Left hindlimb (tissue), 1 donor: ENCODE measurements at regions not wholly inside any gene's neighbourhood (a gene's known extent, or its start where the extent isn't known, plus 50 kb on each side); places are given as distances from the start of the nearest gene placed in this dataset.

Experiments used
- DNase-seq: peaks from one replicate; pipeline ENCODE4 v3.0.0-alpha.2; 2018

GRCh38 chr15:81987628-81988027 lies 58.2 kb downstream of the MEX3B start:
- no peak for DNase-seq

DNA sequence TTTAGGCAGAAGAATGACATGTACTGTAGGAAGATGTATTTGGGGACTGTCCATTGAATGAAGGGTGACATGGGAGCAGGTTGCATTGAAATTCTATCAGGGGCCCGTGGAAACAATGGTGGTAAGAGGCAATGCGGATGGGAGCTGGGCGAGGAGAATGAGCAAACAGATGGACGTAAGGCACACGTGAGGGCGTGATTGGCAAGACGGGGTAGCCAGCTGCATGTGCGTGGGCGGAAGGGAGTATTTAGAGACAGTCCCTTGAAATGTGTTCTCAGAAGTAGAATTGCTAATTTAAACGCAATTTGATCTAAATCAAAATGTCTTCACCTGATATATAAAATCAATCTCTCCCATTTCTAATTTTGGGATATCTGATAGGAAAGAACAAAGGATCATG lies 62.3 kb downstream of the MEX3B start:
- DNase-seq = no peak

DNA sequence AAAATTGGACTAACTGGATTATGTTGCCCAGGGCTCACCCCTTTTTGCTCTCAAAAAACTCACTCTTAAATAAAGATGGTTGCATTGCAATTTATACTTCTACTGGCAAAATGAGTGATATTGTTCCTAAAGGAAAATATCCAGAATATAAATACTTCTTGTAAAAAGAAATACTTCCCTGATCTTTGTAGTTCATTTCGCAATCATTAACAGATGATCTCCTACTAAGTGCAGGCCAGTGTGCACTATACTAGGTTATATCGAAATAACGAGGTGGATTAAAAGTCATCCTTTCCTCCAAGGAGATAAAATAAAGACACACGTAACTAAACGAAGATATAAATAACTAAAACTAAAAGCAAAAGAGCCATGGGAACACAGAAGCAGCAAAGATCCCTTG lies 63.0 kb downstream of the MEX3B start:
- DNase-seq = no peak

GRCh38 chr15:81981908-81982307 lies 63.9 kb downstream of the MEX3B start:
- no peak for DNase-seq

DNA sequence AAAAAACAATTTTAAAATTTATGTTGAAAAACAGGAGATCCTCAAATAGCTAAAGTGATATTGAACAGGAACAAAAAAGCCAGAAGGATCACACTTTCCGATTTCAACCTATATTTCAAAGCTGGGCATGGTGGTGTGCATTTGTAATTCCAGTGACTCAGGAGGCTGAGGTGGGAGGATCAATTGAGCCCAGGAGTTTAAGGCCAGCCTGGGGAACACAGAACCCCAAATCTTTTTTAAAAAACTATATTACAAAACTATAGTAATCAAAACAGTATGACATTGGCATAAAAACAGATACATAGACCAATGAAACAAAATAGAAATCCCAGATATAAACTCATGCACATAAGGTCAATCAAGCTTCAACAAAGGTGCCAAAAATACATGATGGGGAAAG lies 68.4 kb downstream of the MEX3B start:
- DNase-seq = no peak

- DNase-seq = no peak
Measured at GRCh38 chr15:81968691-81969090, 77.1 kb downstream of the MEX3B start.

DNA sequence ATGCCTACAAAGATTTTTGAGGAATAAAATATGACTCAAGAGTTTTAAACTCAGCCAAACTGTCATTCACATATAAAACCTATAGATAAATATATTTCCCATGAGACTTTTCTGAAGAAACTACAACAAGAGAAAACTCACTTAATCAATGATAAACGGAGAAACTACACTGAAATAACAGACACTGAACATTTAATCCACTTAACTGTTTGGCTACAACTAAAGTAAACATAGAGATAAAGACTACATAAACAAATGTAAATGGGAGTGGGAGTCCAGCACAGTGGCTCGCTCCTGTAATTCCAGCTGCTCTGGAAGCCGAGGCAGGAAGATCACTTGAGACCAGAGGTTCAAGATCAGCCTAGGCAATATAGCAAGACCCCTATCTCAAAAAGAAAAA lies 79.2 kb downstream of the MEX3B start:
- DNase-seq = no peak

DNA sequence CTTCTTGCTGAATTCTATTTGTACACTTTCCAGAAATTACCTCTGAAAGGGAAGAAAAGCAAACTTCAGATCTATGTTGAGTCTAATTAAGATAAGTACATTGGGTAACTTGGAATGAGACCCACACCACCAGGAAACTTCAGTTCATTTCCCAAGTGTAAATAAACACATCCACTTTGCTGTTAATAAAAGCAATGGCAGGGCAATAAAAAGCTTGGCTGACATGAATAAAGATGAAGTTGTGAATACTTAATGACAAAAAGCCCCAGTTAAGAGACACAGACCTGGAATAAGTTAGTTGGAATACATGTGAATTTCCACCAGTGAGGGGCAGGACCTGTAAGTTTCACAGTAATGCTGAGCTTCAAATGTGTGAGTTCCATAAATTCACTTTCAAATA lies 83.3 kb downstream of the MEX3B start:
- no peak for DNase-seq

GRCh38 chr15:81959196-81959595 lies 86.6 kb downstream of the MEX3B start:
- no peak for DNase-seq

GRCh38 chr15:81957698-81958097 lies 88.1 kb downstream of the MEX3B start:
- no peak for DNase-seq

DNA sequence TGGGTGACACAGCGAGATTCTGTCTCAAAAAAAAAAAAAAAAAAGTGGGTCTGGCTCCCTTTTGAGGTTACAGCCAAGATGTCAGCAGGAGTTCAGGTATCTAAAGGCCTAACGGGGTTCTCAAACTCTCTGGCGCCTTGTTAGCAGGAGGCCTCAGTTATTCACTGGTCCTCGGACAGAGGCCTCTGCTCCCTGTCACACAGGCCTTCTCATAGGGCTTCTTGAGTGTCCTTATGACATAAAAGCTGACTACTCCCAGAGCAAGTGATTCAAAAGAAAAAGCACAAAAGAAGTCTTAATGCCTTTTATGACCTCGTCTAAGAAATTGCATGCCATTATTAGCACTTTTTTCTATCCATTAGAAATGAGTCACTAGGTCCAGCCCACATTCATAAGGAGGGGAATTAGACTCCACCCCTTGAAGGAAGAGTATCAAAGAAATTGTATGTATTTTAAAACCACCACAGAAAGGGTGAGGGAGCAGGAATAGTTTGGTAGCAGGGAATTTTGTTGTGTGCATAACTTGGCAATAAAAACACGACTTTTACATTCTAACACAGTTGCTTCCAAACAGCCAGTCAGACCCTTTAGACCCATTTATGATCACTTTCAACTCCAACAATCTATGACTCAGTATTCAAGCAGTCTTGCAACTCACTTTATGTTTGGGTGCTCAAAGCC lies 90.3 kb downstream of the MEX3B start:
- no peak for DNase-seq

- DNase-seq = no peak
Measured at GRCh38 chr15:81954158-81954783, 91.5 kb downstream of the MEX3B start.

DNA sequence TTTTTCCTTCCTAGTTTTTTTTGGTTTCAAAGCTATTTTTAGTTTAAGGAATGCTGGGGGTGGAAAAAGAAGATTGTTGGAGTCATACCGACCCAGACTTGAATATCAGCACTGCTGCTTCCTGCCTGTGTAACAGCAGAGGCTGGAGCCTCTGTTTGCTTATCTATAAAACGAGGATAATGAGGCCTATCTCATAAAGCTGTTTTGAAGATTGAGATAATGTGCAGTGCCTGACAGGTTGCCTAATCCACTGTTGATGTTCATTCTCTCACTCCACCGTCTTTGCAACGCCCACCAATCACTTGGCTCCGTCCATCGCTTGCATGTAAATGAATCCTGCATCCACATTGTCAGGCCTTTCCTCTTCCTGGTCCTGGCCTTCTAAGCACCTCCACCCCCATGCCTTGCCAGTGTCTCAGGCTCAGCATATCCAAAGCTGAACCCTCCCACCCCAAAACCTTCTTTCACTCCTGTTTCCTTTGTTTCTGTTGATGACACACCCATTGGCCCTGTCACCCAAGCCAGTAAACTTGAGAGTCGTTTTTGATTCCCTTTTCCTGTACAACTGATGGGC lies 94.9 kb downstream of the MEX3B start:
- no peak for DNase-seq

DNA sequence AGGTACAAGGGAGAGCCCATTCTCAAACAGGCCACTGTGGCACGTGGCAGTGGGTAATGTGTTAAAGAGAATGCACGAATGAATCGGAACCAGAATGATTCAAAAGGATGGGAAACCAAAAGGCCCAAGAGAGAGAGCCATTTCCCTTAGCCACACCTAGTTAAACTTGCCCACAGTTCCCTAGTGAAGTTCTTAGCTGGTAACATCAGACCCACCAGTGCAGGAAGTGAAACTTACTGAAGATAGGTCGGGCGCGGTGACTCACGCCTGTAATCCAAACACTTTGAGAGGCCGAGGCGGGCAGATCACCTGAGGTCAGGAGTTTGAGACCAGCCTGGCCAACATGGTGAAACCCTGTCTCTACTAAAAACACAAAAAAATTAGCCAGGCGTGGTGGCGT lies 97.1 kb downstream of the MEX3B start:
- DNase-seq = no peak

DNA sequence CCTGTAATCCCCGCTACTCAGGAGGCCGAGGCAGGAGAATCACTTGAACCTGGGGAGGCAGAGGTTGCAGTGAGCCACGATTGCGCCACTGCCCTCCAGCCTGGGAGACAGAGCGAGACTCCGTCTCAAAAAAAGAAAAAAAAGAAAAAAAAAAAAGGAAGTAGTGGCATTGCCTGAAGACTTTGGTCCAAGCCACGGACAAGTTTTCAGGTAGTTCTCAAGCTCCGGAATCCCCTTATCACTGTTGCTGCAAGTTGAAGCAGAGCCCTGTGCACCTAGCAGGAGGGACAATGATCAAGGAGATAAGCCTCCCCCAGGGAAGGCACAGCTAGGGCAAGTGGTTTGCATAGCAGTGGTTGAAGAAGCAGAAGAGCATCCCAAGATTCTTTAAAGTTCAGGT lies 97.6 kb downstream of the MEX3B start:
- no peak for DNase-seq

DNA sequence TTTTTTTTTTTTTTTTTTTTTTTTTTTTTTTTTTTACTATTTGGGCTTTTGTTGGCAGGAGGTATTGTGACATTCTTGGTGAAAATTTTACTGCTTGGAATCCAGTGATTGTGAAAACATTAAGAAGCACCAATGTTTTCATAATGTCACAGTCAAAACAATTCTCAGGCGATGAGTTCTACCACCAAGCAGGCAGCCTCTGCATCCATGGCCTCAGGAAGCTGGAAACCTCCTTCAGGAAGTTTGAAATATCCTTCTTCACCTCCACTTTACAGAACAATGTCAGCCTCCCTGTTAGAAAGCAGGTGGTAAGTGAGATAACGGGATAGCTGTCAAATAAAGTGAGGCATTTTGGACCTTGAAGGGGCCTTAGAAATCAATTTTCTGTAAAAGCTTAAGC lies 98.3 kb downstream of the MEX3B start:
- no peak for DNase-seq

DNA sequence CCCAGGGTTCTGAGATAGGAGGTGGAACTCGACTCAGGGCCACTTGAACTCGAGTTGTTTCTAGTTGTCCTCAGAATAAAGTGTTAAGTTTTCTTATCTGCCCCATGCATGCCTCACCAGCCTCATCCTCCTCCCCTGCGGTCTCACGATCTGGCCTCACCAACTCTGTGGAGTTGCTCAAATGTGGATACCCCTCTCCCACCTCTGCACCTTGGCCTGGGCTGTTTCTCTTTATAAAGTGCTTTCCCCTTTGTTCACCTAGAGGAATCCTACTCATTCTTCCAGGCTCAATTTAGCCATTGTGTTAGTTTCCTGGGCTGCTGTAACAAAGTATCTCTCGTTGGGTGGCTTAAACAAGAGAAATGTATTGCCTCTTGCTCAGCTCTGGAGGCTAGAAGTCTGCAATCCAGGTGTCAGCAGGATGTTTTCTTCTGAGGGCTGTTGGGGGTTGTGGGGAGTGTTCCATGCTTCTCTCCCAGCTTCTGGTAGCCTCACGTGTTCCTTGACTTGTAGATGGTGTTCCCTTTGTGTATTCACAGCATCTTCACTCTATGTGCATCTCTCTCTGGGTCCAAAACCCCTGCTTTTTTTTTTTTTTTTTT lies 100.7 kb downstream of the MEX3B start:
- DNase-seq = no peak

GRCh38 chr15:81942655-81943195 lies 103.1 kb downstream of the MEX3B start:
- DNase-seq = no peak

- no peak for DNase-seq
Measured at GRCh38 chr15:81942157-81942556, 103.7 kb downstream of the MEX3B start.

GRCh38 chr15:81941479-81941878 lies 104.3 kb downstream of the MEX3B start:
- no peak for DNase-seq

DNA sequence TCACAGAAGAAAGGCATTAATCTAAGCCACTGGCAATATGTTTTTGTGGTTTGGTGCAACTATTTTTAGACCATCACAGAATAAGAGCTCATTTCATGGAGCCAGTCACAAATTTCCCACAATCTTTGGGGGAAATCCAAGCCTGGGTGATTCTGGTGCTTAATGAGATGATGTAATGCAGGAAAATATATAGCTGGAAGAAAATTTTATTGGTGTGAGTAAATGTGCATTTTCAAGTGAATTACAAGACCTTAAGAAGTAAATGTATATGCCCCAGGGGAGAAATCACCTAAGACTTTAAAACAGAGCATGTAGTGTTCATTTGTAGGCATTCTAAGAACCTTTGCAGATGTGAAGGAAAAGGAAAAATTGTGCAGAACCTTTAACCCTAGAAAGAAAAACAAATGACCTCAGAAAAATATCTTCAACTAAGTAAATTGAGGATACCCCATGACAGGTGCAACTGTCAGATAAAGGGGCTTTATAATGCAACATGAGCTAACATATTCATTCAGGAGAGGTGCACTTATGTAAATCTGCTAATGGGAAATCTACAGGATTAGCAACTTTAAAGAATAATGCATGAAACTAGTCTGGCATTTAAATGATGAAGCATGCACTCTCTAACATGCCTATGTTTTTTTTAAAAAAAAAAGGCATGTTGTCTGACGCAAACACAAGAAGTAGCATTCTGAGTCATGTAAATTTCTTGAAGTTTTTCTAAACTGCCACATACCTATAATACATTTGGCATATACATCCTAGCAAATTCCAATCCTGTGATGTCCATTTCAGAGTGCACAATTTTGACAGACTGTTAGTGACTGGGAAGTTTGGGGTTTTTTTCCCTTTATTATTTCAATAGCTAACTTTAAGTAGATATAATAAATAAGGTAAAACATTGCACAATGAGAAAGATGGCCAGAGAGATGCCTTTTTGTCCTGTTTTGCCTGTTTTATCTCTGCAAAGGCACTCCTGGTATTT lies 105.1 kb downstream of the MEX3B start:
- peak; percentile 53 for DNase-seq

DNA sequence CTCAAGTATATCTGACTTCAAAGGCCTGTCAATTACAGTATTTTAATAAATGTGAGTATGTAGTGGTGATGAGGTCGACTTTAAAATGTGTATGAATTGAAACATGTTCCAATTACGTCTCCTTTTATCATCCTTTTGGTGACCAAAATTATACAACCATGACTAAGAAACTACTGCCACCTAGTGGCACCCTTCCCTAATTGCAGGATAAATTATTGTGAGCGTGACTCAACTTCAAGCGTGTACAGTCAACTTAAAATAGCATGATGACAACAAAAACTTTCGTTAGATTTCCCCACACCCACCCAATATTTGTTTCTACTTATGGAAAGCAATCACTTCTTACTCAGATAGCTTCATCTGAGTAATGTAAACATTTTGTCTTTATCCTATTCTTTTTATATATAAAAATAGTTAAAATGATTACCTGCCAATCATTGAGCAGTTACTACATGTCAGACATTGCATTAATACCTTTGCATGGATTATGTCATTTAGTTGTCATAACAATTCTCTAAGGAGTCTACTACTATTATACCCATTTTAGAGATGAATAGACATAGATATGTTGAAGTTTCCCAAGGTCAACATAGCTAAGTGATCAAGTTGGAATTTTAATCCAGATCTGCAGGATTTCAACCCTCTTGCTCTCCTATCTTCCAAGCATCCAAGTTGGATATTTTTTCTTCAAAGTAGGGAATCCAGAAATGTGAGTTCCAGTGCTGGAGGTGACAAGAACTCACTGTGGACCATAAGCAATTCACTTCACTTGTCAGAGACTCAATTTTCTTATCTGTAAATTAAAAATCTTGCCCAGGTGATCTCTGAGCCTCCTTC lies 106.0 kb downstream of the MEX3B start:
- no peak for DNase-seq
